Body of pancreas (tissue), 4 donors: ENCODE measurements at regions not wholly inside any gene's neighbourhood (a gene's known extent, or its start where the extent isn't known, plus 50 kb on each side); places are given as distances from the start of the nearest gene placed in this dataset.

Source experiments
- ATAC-seq: fragments of 150-250 bp; one replicate; pipeline ENCODE4 v1.9.1; 2016
- DNase-seq, 4 donors: peaks; one replicate each; pipeline ENCODE4 v3.0.0-alpha.2; 2019
- H3K27ac ChIP-seq, 4 donors: fragments of 200-600 bp; sonication (generic); 1 replicate in 3 of 4; 2 replicates in 1 of 4; pipeline versions ENCODE4 v1.5.1 to v1.6.1; 2016 to 2019; ENCODE audit warnings: mild to moderate bottlenecking in 1 of 4, mixed read lengths in 1 of 4, moderate library complexity in 1 of 4
- H3K27me3 ChIP-seq, 2 donors: fragments of 200-600 bp; sonication (generic); one replicate each; pipeline ENCODE4 v1.6.0; 2016; ENCODE audit warnings: mild to moderate bottlenecking in 1 of 2
- H3K36me3 ChIP-seq, 2 donors: fragments of 200-600 bp; sonication (generic); replicated peaks in 1 of 2; 2 replicates each; pipeline ENCODE4 v1.5.1; 2016; ENCODE audit warnings: low read depth in 2 of 2; ENCODE audit not compliant: insufficient read depth in 1 of 2
- H3K4me1 ChIP-seq: fragments of 200-600 bp; sonication (generic); one replicate; pipeline ENCODE4 v1.6.0; 2016
- H3K4me3 ChIP-seq, 2 donors: fragments of 200-600 bp; sonication (generic); 1 replicate in 1 of 2; 2 replicates in 1 of 2; pipeline ENCODE4 v1.5.1; 2016 to 2019
- H3K9me3 ChIP-seq, 3 donors: fragments of 200-600 bp; sonication (generic); 1 replicate in 2 of 3; 2 replicates in 1 of 3; pipeline ENCODE4 v1.5.1; 2016
- CTCF ChIP-seq, 7 experiments: fragments of 450-650 bp in 4 of 7; fragments of 200-600 bp in 3 of 7; sonication (generic) in 3 of 7; IDR thresholded peaks; one replicate each; pipeline ENCODE4 v1.5.1; 2016 to 2019; ENCODE audit warnings: antibody characterized with exemption in 7 of 7
- POLR2A ChIP-seq, 3 donors: fragments of 450-650 bp; IDR thresholded peaks; one replicate each; pipeline ENCODE4 v1.6.1; 2016; ENCODE audit warnings: antibody characterized with exemption in 3 of 3, mild to moderate bottlenecking in 2 of 3
- WGBS, 2 donors: methylation state at CpG; one replicate each; pipeline ENCODE4 v1.1.5; 2017; 5-methylcytosine and 5-hydroxymethylcytosine counted together
- intact Hi-C: fragments of 100-400 bp; cut with DNase I; formaldehyde crosslinking; loops from one replicate; pipeline ENCODE4 v1.15.1; 2023

DNA sequence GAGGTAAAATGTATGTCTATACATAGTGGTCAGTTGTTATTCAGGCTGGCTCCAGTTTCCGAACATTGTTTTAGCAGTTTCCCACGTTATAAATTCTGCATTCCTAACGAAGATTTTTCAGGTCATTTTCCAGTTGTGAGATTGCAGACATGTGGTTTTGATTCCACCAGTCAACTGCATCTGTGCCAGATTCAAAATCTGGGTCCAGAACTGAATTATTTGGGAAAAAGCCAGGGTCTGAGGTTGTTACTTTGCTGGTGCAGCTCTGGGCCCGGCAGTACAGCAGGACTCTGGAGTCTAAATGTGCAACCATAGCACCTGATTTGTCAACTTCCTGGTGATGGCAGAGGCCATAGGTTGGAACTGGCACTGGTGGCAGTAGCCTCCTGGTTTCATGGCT, 105.7 kb upstream of the MEGF10 start:
- DNase-seq (no peak), ATAC-seq (no peak)
- TF ChIP-seq CTCF (IDR thresholded peaks at IDR 0.05) = no peak
- no peak for TF ChIP-seq POLR2A (IDR thresholded peaks at IDR 0.05)
- intact Hi-C loops = no loop called here
- Histone ChIP-seq H3K27ac (no peak overlapping the region), H3K4me3 (no peak overlapping the region), H3K27me3 (no peaks in the 10 kb centered on the region), H3K4me1 (no peaks in the 10 kb centered on the region), H3K36me3 (no peaks in the 10 kb centered on the region), H3K9me3 (no peaks in the 10 kb centered on the region)
- 52 to 55% methylated on average over 4 of the region's 4 CpGs for WGBS, 2 donors

GRCh38 chr5:127186657-127187056, 103.9 kb upstream of the MEGF10 start:
- H3K27ac ChIP-seq = no peak overlapping the region
- no peak for TF ChIP-seq CTCF (IDR thresholded peaks at IDR 0.05)
- TF ChIP-seq POLR2A (IDR thresholded peaks at IDR 0.05) = no peak
- no peaks in the 10 kb centered on the region for H3K36me3 ChIP-seq
- no peaks in the 10 kb centered on the region for H3K27me3 ChIP-seq
- no peaks in the 10 kb centered on the region for H3K4me1 ChIP-seq
- intact Hi-C loops = no loop called here
- 68 to 74% methylated on average over 6 of the region's 6 CpGs for WGBS, 2 donors
- DNase-seq = no peak
- no peak overlapping the region for H3K4me3 ChIP-seq
- no peak for ATAC-seq
- H3K9me3 ChIP-seq = no peaks in the 10 kb centered on the region

DNA sequence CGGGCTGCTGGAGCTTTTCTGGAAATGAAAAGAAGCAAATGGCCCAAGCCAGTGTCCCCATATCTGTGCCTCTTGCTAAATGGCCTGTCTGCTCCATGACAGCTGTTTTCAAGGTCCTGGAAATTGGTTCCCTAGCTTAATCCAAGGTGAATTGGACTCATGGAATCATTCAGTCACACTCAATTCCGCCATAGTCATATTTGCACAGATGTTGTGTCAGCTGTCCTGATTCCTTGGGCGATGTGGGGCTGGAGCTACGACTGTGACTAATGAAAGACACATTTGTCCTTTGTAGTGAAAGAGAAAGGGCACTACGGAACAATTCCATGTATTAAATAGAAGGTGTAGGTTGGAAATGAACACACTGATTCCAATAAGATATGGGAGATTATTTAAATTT, 102.9 kb upstream of the MEGF10 start:
- no peak overlapping the region for H3K27ac ChIP-seq
- TF ChIP-seq CTCF (IDR thresholded peaks at IDR 0.05) = no peak
- no peak for DNase-seq
- intact Hi-C loops = no loop called here
- H3K9me3 ChIP-seq = no peaks in the 10 kb centered on the region
- peaks cover 3% of the 10 kb centered on the region for H3K4me1 ChIP-seq
- WGBS, 2 donors = 37 to 57% methylated on average over 5 of the region's 5 CpGs
- no peak for ATAC-seq
- no peaks in the 10 kb centered on the region for H3K27me3 ChIP-seq
- H3K4me3 ChIP-seq = no peak overlapping the region
- no peaks in the 10 kb centered on the region for H3K36me3 ChIP-seq

GRCh38 chr5:127192150-127192549, 98.4 kb upstream of the MEGF10 start:
- no peaks in the 10 kb centered on the region for H3K36me3 ChIP-seq
- no peak overlapping the region for H3K27ac ChIP-seq
- 92 to 100% methylated on average over 3 of the region's 3 CpGs for WGBS, 2 donors
- no peaks in the 10 kb centered on the region for H3K27me3 ChIP-seq
- peaks cover 10% of the 10 kb centered on the region for H3K4me1 ChIP-seq
- no peak for ATAC-seq
- no peak for DNase-seq
- intact Hi-C loops = no loop called here
- TF ChIP-seq CTCF (IDR thresholded peaks at IDR 0.05) (no peak), POLR2A (IDR thresholded peaks at IDR 0.05) (no peak)
- no peaks in the 10 kb centered on the region for H3K9me3 ChIP-seq
- no peak overlapping the region for H3K4me3 ChIP-seq

- H3K4me1 ChIP-seq = peaks cover 10% of the 10 kb centered on the region
- intact Hi-C loops = no loop called here
- ATAC-seq (no peak), DNase-seq (no peak)
- H3K4me3 ChIP-seq = no peak overlapping the region
- 34 to 40% methylated on average over 3 of the region's 3 CpGs for WGBS, 2 donors
- no peaks in the 10 kb centered on the region for H3K9me3 ChIP-seq
- no peak overlapping the region for H3K27ac ChIP-seq
- H3K36me3 ChIP-seq = no peaks in the 10 kb centered on the region
- no peaks in the 10 kb centered on the region for H3K27me3 ChIP-seq
- no peak for TF ChIP-seq POLR2A (IDR thresholded peaks at IDR 0.05)
- TF ChIP-seq CTCF (IDR thresholded peaks at IDR 0.05) = no peak
Measured at GRCh38 chr5:127192836-127193338, 97.7 kb upstream of the MEGF10 start.
